ENCODE measurements at regions not wholly inside any gene's neighbourhood (a gene's known extent, or its start where the extent isn't known, plus 50 kb on each side); places are given as distances from the start of the nearest gene placed in this dataset.
A peak's percentile ranks its signal among the peaks of the same experiment; 100 is the strongest.

- TF ChIP-seq, protein P1, sequence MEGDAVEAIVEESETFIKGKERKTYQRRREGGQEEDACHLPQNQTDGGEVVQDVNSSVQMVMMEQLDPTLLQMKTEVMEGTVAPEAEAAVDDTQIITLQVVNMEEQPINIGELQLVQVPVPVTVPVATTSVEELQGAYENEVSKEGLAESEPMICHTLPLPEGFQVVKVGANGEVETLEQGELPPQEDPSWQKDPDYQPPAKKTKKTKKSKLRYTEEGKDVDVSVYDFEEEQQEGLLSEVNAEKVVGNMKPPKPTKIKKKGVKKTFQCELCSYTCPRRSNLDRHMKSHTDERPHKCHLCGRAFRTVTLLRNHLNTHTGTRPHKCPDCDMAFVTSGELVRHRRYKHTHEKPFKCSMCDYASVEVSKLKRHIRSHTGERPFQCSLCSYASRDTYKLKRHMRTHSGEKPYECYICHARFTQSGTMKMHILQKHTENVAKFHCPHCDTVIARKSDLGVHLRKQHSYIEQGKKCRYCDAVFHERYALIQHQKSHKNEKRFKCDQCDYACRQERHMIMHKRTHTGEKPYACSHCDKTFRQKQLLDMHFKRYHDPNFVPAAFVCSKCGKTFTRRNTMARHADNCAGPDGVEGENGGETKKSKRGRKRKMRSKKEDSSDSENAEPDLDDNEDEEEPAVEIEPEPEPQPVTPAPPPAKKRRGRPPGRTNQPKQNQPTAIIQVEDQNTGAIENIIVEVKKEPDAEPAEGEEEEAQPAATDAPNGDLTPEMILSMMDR (conservative IDR thresholded peaks at IDR 0.05; ENCODE audit: low read length), result no peak
- no peak for DNase-seq (ENCODE audit: low read depth)
- no peak overlapping the region for H3K4me3 ChIP-seq (ENCODE audit: low read length)
Observed at GRCh38 chr7:19407270-19407669, 262.0 kb upstream of the FERD3L start.

DNA sequence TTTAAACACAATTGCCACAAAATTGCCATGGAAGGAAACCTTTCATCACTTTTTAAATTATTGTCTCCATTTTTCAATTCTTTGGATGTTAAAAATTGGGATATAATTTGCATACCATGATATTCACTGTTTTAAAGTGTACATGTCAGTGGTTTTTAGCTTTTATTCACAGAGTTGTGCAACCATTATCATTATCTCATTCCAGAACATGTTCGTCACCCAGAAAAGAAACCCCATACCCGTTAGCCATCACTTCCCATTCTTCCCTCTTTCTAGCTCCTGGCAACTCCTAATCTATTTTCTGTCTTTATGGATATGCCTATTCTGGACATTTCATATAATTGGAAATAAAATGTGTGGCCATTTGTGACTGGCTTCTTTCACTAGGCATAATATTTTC lies 260.3 kb upstream of the FERD3L start:
- TF ChIP-seq, protein P1 (conservative IDR thresholded peaks at IDR 0.05; ENCODE audit: low read length), result no peak
- peak; percentile 74 for DNase-seq (ENCODE audit: low read depth)
- H3K4me3 ChIP-seq (ENCODE audit: low read length), result no peak overlapping the region

- peak; percentile 99 for DNase-seq (ENCODE audit: low read depth)
- H3K4me3 ChIP-seq (ENCODE audit: low read length), result no peak overlapping the region
- TF ChIP-seq, protein P1 (conservative IDR thresholded peaks at IDR 0.05; ENCODE audit: low read length), result no peak
Observed at GRCh38 chr7:19404912-19405329, 259.7 kb upstream of the FERD3L start.

GRCh38 chr7:19403691-19404090 lies 258.5 kb upstream of the FERD3L start:
- TF ChIP-seq, protein P1 (conservative IDR thresholded peaks at IDR 0.05; ENCODE audit: low read length), result no peak
- no peak for DNase-seq (ENCODE audit: low read depth)
- H3K4me3 ChIP-seq (ENCODE audit: low read length), result no peak overlapping the region

DNA sequence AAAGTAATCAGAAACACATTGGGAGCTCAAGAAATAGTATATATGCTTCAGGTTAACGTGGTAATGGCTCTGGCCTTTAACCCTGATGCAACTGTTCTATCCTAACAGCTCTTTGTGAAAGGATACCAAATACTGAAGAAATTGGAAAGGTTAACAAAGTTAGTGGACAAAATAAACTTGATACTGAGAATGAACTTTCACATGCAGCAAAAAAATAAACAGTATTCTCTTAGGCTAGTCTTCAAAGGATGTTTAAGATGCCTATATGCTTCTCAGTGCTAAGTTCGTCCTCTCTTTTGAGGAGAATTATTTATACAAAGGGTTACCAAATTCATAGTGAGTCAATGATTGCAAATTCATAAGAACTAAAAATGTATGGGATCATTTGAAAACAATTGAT lies 256.2 kb upstream of the FERD3L start:
- DNase-seq (ENCODE audit: low read depth), result no peak
- TF ChIP-seq, protein P1 (conservative IDR thresholded peaks at IDR 0.05; ENCODE audit: low read length), result no peak
- H3K4me3 ChIP-seq (ENCODE audit: low read length), result no peak overlapping the region

DNA sequence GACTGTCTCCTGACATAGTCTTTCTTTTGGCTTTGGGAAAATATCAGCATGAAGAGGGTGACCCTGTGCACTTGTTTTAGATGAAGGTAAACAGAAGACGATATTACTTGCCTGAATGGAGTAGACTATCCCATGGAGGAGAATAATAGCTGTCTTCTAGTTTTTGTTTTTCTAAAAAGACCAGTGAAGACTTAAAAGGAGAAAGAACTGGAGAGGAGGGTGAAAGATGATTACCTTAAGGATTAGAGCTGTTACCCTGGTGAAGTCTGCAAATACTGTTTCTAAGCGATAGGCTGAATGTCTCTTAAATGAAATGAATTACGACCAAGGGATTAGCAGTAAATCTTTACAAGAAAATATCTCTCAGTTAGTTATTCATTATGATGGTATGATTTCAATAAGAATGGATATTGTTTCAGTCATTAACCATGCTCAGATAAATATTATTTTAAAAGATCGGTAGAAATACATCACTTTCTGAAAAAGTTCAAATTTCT lies 255.6 kb upstream of the FERD3L start:
- TF ChIP-seq, protein P1 (conservative IDR thresholded peaks at IDR 0.05; ENCODE audit: low read length), result no peak
- no peak for DNase-seq (ENCODE audit: low read depth)
- H3K4me3 ChIP-seq (ENCODE audit: low read length), result no peak overlapping the region

DNA sequence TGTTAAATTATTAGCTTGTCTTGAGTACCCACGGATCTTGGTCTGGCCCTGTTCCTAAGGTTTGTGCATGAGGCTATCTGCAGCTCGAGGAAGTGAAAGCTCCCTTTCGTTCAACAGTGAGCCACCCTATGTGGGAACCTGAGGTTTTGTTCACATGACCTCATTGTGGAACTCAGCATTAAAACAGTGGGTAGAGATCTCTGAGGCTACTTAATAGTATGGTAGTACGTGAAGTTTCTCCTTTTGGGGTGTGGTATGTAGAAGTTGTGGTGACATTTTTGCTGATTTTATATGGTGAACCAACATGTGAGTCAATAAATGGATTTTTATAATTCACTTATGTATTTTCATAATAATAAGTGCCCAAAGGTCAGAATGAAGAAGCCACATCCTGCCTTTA lies 252.7 kb upstream of the FERD3L start:
- H3K4me3 ChIP-seq (ENCODE audit: low read length), result no peak overlapping the region
- no peak for DNase-seq (ENCODE audit: low read depth)
- TF ChIP-seq, protein P1 (conservative IDR thresholded peaks at IDR 0.05; ENCODE audit: low read length), result no peak

All from AG10803 (cell line).